NCI-H446 treated with DMSO at 0.1 percent for 48 hours (cell line): ENCODE measurements at regions not wholly inside any gene's neighbourhood (a gene's known extent, or its start where the extent isn't known, plus 50 kb on each side); places are given as distances from the start of the nearest gene placed in this dataset.
"Not testable (repeated sequence)": the region's sequence is repeated elsewhere in the genome, so short reads cannot be mapped to it uniquely, and the experiment has no call there.

ENCODE experiments used
- DNase-seq: peaks from one replicate; lab custom pipeline; 2025; lab: John Stamatoyannopoulos, UW

- DNase-seq, result no peak
Observed at GRCh38 chr9:15372455-15372854, 50.2 kb upstream of the SNAPC3 start.

DNA sequence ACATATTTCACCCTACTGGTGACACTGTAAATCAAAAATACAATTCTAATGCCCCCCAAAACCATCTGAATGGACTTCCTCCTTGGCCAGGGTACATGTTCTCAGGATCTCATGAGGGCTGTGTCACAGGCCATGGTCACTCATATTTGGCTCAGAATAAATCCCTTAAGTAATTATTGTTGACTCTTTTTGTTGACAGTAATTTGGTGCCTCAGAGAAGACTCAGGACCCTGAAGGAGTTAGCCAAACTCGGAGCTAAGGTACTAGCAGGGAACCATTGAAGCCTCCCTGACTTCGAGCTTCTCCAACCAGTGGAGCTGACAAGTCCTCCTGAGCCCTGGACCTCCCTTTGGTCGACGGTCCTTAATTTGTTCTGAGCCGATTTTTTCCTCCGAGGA, 51.2 kb upstream of the SNAPC3 start:
- DNase-seq, result no peak

DNA sequence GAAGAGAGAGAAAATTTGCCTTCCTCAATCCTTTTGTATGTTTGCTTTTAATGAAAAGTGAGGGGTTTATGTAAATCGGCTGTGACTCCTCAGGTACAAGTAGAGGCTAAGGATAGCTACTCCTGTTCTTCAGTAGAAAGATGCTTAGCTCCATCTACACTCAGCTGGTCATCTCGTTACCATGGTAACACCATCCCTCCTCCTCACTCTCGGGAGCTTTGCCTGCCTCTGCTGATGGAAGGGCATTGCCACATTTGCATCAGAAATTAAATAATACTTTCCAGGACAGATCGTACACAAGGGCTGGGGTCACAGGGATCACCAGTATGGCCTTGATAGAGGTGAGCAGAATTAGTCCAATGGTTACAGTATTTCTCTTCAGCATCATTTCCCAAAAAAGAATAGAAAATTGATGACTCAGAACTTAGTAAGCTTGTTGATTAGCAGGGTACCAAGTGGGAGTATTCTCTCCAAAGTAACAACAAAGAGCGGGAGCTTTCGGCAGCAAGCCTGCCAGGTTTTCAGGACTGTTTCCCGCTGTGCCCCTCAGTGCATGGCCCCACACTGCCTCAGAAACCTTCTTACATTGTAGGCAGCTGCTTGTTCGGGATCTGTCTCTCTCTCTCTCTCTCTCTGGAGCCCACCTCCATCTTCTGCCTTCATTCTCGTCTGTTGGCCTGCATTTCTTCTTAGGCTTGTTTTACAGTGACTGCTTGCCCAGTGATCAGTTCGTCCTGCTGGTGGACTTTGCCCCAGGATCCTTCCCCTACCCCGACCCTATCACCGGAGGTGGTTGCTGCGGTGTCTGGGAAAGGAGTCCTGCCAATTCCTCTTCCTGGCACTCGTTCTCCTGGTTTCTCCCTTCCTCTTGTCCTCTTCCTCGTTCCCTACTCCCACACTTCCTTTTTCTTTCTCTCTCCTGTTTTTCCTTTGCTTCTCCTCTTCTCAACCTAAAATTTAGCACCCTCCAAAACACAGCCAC, 51.9 kb upstream of the SNAPC3 start:
- peak; percentile 12 for DNase-seq

DNA sequence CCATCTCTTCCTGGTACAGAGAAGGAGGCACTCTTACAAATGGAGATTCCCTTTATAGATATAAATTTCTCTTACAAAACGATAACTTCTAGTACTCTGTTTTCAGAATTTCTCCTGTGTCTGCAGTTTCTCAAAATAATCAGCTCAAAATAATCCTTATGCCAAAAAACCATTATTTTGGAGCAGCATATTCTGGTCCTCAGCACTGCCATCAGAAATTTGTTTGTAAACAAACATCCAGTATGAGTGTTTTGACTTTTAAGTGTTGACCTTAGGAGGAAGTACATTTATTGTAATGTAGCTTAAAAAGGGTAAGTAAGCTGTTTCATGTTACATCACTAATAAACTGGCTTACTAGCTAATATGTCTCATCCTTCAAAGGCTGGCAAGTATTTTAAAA, 52.8 kb upstream of the SNAPC3 start:
- no peak for DNase-seq

DNA sequence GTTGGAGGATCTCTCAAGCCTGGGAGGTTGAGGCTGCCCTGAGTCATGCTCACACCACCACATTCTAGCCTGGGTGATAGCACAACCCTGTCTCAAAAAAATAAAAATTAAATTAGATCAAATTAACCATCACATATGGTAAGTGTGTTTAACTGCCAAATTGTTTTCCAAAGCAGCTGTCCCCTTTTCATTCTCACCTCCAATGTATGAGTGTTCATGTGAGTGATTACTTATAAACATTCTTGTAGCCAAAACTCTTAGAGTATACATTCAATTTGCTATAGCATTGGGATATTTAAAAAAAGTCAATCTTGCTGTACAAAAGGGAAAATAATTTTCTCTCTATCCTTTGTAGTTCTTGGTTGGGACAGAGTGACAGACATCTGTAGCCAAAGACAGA, 53.4 kb upstream of the SNAPC3 start:
- DNase-seq, result peak; percentile 46

DNA sequence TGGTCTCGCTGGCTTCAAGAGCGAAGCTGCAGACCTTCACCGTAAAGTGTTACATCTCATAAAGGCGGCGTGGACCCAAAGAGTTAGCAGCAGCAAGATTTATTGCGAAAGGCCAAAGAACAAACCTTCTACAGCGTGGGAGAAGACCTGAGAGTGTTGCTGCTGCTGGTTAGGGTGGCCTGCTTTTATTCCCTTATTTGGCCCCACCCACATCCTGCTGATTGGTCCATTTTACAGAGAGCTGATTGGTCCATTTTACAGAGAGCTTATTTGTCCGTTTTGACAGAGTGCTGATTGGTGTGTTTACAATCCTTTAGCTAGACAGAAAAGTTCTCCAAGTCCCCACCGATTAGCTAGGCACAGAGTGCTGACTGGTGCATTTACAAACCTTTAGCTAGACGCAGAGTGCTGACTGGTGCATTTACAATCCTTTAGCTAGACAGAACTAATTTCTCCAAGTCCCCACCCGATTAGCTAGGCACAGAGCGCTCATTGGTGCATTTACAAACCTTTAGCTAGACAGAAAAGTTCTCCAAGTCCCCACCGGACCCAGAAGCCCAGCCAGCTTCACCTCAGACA, 57.6 kb upstream of the SNAPC3 start:
- DNase-seq, result not testable (repeated sequence)

DNA sequence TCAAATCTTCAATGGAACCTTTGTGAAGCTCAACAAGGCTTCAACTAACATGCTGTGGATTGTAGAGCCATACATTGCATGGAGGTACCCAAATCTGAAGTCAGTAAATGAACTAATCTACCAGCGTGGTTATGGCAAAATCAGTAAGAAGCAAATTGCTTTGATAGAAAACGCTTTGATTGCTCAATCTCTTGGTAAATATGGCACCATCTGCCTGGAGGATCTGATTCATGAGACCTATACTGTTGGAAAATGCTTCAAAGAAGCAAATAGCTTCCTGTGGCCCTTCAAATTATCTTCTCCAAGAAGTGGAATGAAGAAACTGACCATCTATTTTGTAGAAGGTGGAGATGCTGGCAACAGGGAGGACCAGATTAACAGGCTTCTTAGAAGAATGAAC, 54.7 kb upstream of the TTC39B start:
- no peak for DNase-seq

DNA sequence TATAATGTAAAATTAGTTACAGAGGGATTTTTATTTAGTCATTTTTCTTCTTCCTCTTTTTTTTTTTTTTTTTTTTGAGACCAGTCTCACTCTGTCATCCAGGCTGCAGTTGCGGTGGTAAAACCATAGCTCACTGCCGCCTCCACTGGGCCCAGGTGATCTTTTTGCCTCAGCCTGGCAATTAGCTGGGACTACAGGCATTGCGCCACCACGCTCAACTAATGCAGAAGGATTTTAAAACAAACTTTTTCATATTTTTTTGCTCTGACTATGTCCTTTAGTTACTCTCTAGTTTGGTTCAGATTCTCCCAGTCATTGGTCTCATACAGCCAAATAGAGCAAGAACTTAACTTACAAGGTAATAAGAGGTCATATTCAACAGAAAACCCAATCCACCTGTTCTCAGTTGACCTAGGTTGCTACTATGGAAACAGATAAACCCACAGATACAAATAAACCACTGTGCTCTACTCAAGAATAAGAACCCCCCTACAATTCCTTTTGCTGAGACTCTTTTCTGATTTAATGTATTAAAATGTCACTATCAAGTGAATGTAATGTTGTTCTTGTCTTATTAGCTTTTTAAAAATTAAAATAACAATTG, 50.1 kb upstream of the TTC39B start:
- DNase-seq, result no peak
